Activated CD4-positive, alpha-beta memory T cell treated with anti-CD3 and anti-CD28 coated beads, Interleukin-2, amount 10 ng/mL, durations not matched to agents 7 days and 5 days (primary cell): ENCODE measurements at regions not wholly inside any gene's neighbourhood (a gene's known extent, or its start where the extent isn't known, plus 50 kb on each side); places are given as distances from the start of the nearest gene placed in this dataset.

ENCODE experiments used
- CTCF ChIA-PET: fragments of 350-600 bp; sonication (Branson Sonifier 250); formaldehyde crosslinking; loops from one replicate; lab custom pipeline; 2021; ENCODE audit warnings: antibody characterized with exemption, inconsistent platforms; lab: Charles Lee
- POLR2A ChIA-PET: fragments of 350-600 bp; sonication (Branson Sonifier 250); formaldehyde crosslinking; loops from one replicate; lab custom pipeline; 2021; ENCODE audit warnings: antibody characterized with exemption; lab: Charles Lee
- DNase-seq: peaks from one replicate; pipeline ENCODE4 v3.0.0-alpha.2; 2020
- H3K27ac Mint-ChIP-seq: one replicate; pipeline ENCODE4 v1.8.0; 2021; ENCODE audit warnings: mild to moderate bottlenecking, mixed read lengths
- H3K27me3 Mint-ChIP-seq: one replicate; pipeline ENCODE4 v1.8.0; 2021; ENCODE audit warnings: mixed read lengths
- H3K36me3 Mint-ChIP-seq: one replicate; pipeline ENCODE4 v1.8.0; 2021; ENCODE audit warnings: low read depth, mixed read lengths
- H3K4me1 Mint-ChIP-seq: one replicate; pipeline ENCODE4 v1.8.0; 2021; ENCODE audit warnings: mixed read lengths
- H3K4me3 Mint-ChIP-seq: one replicate; pipeline ENCODE4 v1.8.0; 2021; ENCODE audit warnings: mild to moderate bottlenecking, mixed read lengths
- H3K9me3 Mint-ChIP-seq: one replicate; pipeline ENCODE4 v1.8.0; 2021; ENCODE audit warnings: mixed read lengths

GRCh38 chr1:119294199-119294598, 74.4 kb upstream of the HAO2 start:
- CTCF ChIA-PET = interaction anchor here (1.1 kb wide), 1 partner anchor 18 kb away, joined by 3 read pairs; no protein-coding TSS in a partner anchor
- POLR2A ChIA-PET = no interaction called here

GRCh38 chr1:119294722-119295121, 73.9 kb upstream of the HAO2 start:
- peaks cover 6% of the 10 kb centered on the region for H3K27me3 Mint-ChIP-seq
- no peak for DNase-seq
- H3K27ac Mint-ChIP-seq = no peak overlapping the region
- H3K4me3 Mint-ChIP-seq = no peak overlapping the region
- H3K4me1 Mint-ChIP-seq = no peaks in the 10 kb centered on the region
- no peaks in the 10 kb centered on the region for H3K9me3 Mint-ChIP-seq
- POLR2A ChIA-PET = no interaction called here
- H3K36me3 Mint-ChIP-seq = no peaks in the 10 kb centered on the region
- CTCF ChIA-PET = interaction anchor here (1.1 to 1.6 kb wide), 2 partner anchors 18 to 20 kb away, joined by 3 to 4 read pairs; no protein-coding TSS in a partner anchor

More at GRCh38 chr1:119294199-119294598, 74.4 kb upstream of the HAO2 start:
- no peaks in the 10 kb centered on the region for H3K36me3 Mint-ChIP-seq
- peaks cover 4% of the 10 kb centered on the region for H3K27me3 Mint-ChIP-seq
- H3K4me1 Mint-ChIP-seq = no peaks in the 10 kb centered on the region
- no peak overlapping the region for H3K4me3 Mint-ChIP-seq
- DNase-seq = no peak
- H3K9me3 Mint-ChIP-seq = no peaks in the 10 kb centered on the region
- no peak overlapping the region for H3K27ac Mint-ChIP-seq

DNA sequence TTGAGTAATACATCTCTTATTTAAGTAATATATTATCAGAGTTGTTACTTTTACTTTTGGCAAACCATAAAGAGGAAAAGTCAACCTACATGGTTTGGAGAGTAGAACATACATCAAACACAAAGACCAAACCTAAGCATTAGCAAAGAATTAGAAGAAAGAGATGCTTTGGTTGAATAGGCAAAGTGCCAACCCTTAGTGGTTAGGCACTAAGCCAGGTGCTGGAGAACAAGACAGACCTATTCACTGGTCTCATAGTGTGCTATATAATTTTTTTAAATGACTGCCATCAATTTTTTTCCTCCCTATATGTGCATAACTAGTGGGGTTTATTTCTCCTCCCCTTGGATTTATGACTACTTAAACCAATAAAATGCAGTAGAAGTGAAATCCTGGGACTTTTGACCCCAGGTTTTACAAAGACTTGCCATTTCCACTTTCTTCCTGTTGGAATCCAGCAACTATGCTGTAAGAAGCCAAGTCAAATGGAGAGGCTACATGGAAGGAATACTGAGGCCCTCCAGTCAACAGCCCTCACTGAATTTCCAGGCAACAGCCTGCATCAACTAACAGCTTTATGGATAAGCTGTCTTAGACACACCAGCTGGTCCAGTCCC, 69.8 kb upstream of the HAO2 start:
- Mint-ChIP-seq H3K36me3 (no peaks in the 10 kb centered on the region), H3K4me3 (no peak overlapping the region), H3K4me1 (no peaks in the 10 kb centered on the region), H3K27me3 (peaks cover 18% of the 10 kb centered on the region), H3K27ac (no peak overlapping the region), H3K9me3 (no peaks in the 10 kb centered on the region)
- ChIA-PET POLR2A (no interaction called here), CTCF (no interaction called here)
- no peak for DNase-seq

GRCh38 chr1:119302011-119302410, 66.6 kb upstream of the HAO2 start:
- DNase-seq = no peak
- ChIA-PET POLR2A (no interaction called here), CTCF (no interaction called here)
- no peaks in the 10 kb centered on the region for H3K4me1 Mint-ChIP-seq
- H3K27me3 Mint-ChIP-seq = peaks cover 22% of the 10 kb centered on the region
- H3K4me3 Mint-ChIP-seq = no peak overlapping the region
- H3K36me3 Mint-ChIP-seq = no peaks in the 10 kb centered on the region
- no peaks in the 10 kb centered on the region for H3K9me3 Mint-ChIP-seq
- H3K27ac Mint-ChIP-seq = no peak overlapping the region

DNA sequence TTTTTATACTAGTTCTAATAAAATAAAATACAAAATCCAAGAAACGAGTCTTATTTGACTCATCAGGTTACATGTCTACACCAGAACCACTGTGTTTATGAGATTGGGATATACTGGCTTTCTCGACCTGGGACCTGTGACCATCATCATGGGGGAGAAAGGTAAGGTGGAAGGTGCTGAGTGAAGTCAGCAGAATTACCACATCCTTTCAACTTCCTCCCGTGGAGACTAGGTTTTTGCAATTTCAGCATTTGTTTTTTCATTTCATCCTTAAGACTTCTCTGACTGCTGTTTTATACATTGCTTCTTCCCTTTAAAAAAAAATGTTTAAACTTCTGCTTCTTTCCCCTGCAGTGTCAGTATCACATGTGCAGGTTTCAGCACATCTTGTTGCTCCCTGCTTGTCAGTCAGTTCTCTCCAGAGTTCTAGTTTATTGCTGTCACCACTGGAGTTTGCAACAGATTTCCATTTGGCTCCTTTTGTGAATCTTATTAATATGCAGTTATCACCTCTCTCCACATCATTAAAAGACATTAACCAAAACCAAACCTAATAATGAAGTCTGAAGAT, 60.4 kb upstream of the HAO2 start:
- CTCF ChIA-PET = no interaction called here
- no peaks in the 10 kb centered on the region for H3K36me3 Mint-ChIP-seq
- no peaks in the 10 kb centered on the region for H3K9me3 Mint-ChIP-seq
- no peak overlapping the region for H3K27ac Mint-ChIP-seq
- POLR2A ChIA-PET = interaction anchor here (0.7 kb wide), 1 partner anchor 168 kb away, joined by 3 read pairs; the partner anchor contains the start of gene WARS2
- no peak overlapping the region for H3K4me3 Mint-ChIP-seq
- H3K27me3 Mint-ChIP-seq = peaks cover 27% of the 10 kb centered on the region
- no peak for DNase-seq
- H3K4me1 Mint-ChIP-seq = peaks cover 7% of the 10 kb centered on the region

GRCh38 chr1:119308806-119309205, 59.8 kb upstream of the HAO2 start:
- Mint-ChIP-seq H3K4me3 (no peak overlapping the region), H3K4me1 (peaks cover 7% of the 10 kb centered on the region), H3K27ac (no peak overlapping the region), H3K9me3 (no peaks in the 10 kb centered on the region), H3K36me3 (no peaks in the 10 kb centered on the region), H3K27me3 (peaks cover 28% of the 10 kb centered on the region)
- CTCF ChIA-PET = no interaction called here
- POLR2A ChIA-PET = no interaction called here
- DNase-seq = no peak

DNA sequence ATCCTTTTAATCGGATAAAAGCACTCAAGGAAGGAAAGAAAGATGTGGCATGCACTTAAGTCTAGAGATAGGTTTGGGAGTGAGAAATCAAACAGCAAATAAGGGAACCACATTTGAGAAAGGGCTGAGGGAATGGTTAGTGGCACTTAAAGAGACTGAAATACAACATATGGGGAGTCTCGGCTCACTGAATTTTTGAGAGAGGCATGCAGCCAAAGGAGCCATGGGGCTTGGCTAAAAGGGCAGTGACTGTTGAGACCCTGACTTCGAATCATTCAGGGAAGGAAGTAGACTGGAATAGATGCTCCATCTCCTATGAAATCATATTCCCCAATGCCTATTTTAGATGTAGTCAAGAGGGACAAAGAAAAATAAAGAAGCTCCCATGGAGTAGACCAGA, 58.3 kb upstream of the HAO2 start:
- H3K27ac Mint-ChIP-seq = no peak overlapping the region
- H3K4me1 Mint-ChIP-seq = peaks cover 7% of the 10 kb centered on the region
- DNase-seq = no peak
- ChIA-PET CTCF (no interaction called here), POLR2A (no interaction called here)
- H3K4me3 Mint-ChIP-seq = no peak overlapping the region
- H3K36me3 Mint-ChIP-seq = no peaks in the 10 kb centered on the region
- H3K9me3 Mint-ChIP-seq = no peaks in the 10 kb centered on the region
- peaks cover 28% of the 10 kb centered on the region for H3K27me3 Mint-ChIP-seq

- ChIA-PET POLR2A (no interaction called here), CTCF (no interaction called here)
- Mint-ChIP-seq H3K4me1 (peaks cover 7% of the 10 kb centered on the region), H3K36me3 (no peaks in the 10 kb centered on the region), H3K9me3 (no peaks in the 10 kb centered on the region), H3K27ac (no peak overlapping the region), H3K4me3 (no peak overlapping the region), H3K27me3 (peaks cover 22% of the 10 kb centered on the region)
- no peak for DNase-seq
Observed at GRCh38 chr1:119312500-119312899, 56.1 kb upstream of the HAO2 start.

- ChIA-PET POLR2A (no interaction called here), CTCF (no interaction called here)
- Mint-ChIP-seq H3K4me1 (no peaks in the 10 kb centered on the region), H3K4me3 (no peak overlapping the region), H3K9me3 (no peaks in the 10 kb centered on the region), H3K27me3 (peaks cover 14% of the 10 kb centered on the region), H3K27ac (no peak overlapping the region), H3K36me3 (no peaks in the 10 kb centered on the region)
- no peak for DNase-seq
Observed at GRCh38 chr1:119314001-119314796, 54.4 kb upstream of the HAO2 start.

- Mint-ChIP-seq H3K4me3 (no peak overlapping the region), H3K27me3 (peaks cover 4% of the 10 kb centered on the region), H3K4me1 (no peaks in the 10 kb centered on the region), H3K27ac (no peak overlapping the region), H3K36me3 (no peaks in the 10 kb centered on the region), H3K9me3 (no peaks in the 10 kb centered on the region)
- no peak for DNase-seq
- ChIA-PET POLR2A (no interaction called here), CTCF (no interaction called here)
Observed at GRCh38 chr1:119316870-119317416, 51.6 kb upstream of the HAO2 start.

GRCh38 chr1:119318466-119319309, 49.9 kb upstream of the HAO2 start:
- DNase-seq = no peak
- CTCF ChIA-PET = no interaction called here
- POLR2A ChIA-PET = no interaction called here
- H3K36me3 Mint-ChIP-seq = no peaks in the 10 kb centered on the region
- H3K4me1 Mint-ChIP-seq = peaks cover 3% of the 10 kb centered on the region
- no peak overlapping the region for H3K4me3 Mint-ChIP-seq
- no peaks in the 10 kb centered on the region for H3K27me3 Mint-ChIP-seq
- H3K9me3 Mint-ChIP-seq = no peaks in the 10 kb centered on the region
- H3K27ac Mint-ChIP-seq = no peak overlapping the region
